Activated CD4-positive, alpha-beta T cell treated with anti-CD3 and anti-CD28 coated beads, Interleukin-2, Interleukin-6, amounts not matched to agents 100 ng/mL and 50 ng/mL, durations not matched to agents 16 hours and 8 hours (primary cell): ENCODE measurements at regions not wholly inside any gene's neighbourhood (a gene's known extent, or its start where the extent isn't known, plus 50 kb on each side); places are given as distances from the start of the nearest gene placed in this dataset.

Source experiments
- DNase-seq: peaks from one replicate; pipeline ENCODE4 v3.0.0-alpha.2; 2020

GRCh38 chr17:79500745-79501618 lies 109.9 kb downstream of the RBFOX3 start:
- no peak for DNase-seq

DNA sequence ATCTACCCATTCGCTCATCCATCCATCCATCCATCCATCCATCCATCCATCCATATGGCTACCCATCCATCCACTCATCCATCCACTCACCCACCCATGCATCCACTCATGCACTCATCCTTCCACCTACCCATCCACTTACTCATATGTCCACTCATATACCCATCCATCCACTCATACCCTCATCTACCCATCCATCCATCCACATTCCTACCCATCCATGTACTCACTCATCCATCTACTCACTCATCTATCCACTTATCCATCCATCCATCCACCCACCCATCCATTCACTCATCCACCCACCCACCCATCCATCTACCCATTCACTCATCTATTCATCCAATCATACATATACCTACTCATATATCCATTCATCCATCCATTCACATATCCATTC lies 112.0 kb downstream of the RBFOX3 start:
- no peak for DNase-seq

- no peak for DNase-seq
These were observed 113.0 kb downstream of the RBFOX3 start for GRCh38 chr17:79497777-79498348.

GRCh38 chr17:79496422-79497005 lies 114.3 kb downstream of the RBFOX3 start:
- DNase-seq, result no peak

- no peak for DNase-seq
These were observed 115.2 kb downstream of the RBFOX3 start for GRCh38 chr17:79495665-79496064.

GRCh38 chr17:79491006-79491405 lies 119.8 kb downstream of the RBFOX3 start:
- no peak for DNase-seq

- no peak for DNase-seq
These were observed 120.3 kb downstream of the RBFOX3 start for GRCh38 chr17:79490530-79490929.

DNA sequence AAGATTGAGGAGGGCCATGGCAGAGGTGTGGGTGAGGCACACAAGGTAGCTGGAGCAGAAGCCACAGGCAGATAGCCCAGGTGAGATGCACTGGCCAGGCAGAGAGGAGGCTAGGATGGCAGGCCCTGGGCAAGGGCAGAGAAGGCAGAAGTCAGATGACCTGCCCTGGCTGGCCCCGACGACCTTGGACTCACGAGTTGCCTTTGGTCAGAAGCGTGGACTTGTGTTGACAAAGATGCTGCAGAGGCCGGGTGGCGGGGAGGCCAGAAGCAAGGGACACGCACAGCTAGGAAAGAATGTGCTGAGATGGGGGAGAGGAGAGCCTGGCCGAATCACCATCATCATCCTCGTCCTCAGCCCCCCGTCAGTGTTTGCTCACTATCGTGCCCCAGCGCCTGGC lies 123.7 kb downstream of the RBFOX3 start:
- DNase-seq, result no peak

DNA sequence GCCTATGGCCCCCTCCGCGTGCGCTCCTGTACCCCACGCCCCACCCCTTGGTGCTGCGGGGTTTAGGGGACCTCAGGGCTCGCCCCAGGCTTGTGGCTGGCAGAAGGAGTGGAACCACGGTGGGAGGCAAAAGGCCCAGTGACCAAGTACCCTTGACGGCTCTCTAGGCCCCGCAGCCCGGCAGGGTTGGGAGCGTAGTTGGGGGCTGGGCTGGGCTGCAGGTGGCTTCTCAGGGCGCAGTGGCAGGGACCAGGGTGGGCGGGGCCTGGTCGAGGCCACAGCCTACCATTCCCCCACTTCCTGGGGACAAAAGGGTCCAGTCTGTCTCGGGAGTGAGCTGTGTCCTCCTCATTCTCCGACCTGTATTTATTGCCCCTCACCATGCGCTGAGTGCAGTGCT lies 124.9 kb downstream of the RBFOX3 start:
- DNase-seq, result no peak

GRCh38 chr17:79485419-79485985 lies 125.3 kb downstream of the RBFOX3 start:
- no peak for DNase-seq

- no peak for DNase-seq
These were observed 126.0 kb downstream of the RBFOX3 start for GRCh38 chr17:79484600-79485418.

DNA sequence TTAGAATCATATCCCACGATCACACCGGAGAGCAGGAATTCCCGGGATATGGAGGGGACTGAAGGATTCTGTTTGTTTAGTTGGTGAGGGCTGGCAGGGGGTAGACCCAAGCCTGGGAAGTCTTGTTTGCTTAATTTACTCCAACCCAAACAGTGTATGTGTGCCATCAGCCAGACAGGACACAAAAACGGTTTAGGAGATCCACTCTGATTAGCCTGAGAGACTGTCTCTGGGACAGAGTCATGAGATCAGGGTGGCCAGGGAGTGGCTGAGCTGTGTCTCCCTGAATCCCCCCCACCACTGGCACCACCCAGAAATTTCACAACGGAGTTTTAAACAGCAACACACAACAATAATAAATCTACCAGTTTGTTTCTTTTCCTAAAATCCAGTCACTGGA lies 127.0 kb downstream of the RBFOX3 start:
- no peak for DNase-seq

GRCh38 chr17:79482727-79483521 lies 127.9 kb downstream of the RBFOX3 start:
- no peak for DNase-seq

DNA sequence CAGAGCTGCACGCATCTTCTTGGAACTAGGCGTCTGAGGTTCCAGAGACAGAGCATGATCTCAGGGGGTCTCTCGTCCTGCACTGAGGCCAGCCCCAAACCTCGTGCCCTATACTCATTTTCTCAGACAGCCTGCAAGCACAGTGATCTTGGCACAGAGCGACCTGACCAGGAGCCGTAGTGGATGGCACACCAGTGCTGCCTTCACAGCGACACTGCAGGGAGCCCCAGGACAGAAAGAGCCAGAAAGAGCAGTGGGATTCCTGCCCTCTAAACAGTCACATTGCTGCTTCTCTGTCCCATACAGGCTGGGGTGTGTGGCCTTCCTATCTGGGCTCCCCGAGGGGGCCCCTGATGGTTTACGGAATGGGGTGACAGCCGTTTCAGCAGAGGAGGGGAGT lies 131.0 kb downstream of the RBFOX3 start:
- DNase-seq, result no peak

DNA sequence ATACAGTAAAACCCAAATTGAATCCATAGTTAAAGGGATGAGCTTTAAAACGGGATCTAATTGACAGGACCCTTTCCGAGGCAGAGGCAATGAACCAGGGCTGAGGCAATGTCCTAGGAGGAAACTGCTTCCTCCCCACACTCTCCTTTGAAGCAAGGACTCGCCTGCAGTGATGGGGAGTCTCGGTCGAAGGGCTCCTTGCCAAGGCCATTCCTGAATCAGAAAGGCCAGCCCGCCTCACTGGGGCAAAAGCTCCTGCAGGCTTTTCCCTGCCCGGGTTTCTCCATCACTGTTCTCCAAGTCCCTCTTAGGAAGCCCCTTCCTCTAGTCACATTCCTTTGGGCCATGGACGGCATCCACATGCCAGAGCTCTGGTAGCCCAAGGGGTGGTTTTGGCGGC lies 132.0 kb downstream of the RBFOX3 start:
- DNase-seq, result no peak

- no peak for DNase-seq
These were observed 132.8 kb downstream of the RBFOX3 start for GRCh38 chr17:79478051-79478461.

DNA sequence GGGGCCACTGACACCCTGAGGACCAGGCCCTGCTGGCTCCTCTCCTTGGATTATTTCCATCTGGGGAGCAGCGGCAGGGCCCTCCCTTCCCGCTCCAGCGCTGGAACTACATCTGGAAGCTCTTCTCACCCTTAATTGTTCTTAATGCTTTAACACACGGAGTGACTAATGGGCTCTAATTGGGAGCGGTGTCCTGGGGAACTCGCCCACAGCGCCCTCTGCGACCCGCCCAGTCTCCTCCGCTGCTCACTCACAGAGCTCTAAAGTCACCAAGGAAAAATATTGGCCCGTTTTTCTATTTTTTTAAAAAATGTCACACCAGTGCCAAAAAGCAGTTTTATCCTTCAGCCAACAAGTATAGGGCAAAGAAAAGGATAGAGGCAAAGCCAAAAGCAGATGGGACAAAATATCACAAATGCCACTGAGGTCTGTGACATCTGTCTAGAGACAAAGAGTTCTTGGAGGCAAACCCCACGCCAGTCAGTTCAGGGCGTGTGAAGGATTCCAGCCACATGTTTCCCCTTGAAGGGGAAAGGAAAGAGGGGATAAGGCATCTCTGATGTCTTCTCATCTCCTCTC lies 134.7 kb downstream of the RBFOX3 start:
- no peak for DNase-seq

- no peak for DNase-seq
These were observed 136.9 kb downstream of the RBFOX3 start for GRCh38 chr17:79473876-79474440.

DNA sequence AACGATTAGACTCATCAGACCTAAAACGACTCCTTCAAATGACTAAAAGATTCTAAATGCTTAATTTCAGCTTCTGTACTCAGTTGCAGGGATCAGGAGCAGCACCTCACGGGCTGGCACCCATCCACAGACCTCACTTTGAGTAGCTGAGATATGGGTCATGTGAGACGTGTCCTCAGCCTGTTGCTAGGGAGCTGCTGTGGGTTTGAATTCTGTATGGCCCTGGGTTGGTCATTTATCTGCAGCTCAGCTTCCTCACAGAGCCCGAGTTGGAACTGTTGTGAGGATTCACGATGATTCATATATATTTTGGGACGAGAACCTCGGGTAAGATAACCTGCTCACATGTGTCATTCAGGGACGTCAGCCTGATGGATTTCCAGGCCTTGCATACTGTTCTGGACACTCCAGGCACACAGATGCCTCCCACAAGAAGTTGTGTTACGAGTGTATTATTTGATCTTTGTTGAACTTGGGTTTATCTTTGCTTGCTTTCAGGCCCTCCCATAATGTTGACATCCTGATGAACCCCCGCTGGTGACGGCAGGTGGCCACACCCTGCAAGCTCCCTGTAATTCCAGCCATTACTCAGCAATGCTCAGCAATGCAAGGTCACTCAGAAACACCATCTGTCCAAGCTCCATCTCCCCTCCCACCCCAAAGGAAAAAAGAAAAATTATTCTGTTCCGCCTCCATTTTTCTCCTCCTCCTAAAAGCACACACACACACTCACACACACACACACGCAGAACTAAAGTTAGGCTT lies 137.6 kb downstream of the RBFOX3 start:
- DNase-seq, result no peak

DNA sequence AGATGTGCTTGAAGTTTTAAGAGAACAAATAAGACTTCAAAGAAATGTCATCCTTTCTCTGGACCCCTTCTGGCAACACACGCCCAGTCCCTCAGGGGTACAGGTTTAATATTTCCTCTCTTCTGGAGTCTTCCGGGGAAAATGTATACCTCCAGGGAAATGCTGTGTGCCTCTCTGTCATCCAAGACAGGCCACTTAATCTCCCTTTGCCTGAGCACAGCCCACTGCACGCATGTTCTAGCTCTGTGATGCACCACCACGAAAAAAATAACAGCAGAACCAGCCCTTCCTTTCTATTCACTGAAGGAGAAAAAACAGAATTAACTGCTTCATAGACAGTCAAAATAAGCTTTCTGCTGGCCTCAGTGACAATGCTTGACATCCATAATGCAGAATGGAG lies 140.1 kb downstream of the RBFOX3 start:
- DNase-seq, result no peak

DNA sequence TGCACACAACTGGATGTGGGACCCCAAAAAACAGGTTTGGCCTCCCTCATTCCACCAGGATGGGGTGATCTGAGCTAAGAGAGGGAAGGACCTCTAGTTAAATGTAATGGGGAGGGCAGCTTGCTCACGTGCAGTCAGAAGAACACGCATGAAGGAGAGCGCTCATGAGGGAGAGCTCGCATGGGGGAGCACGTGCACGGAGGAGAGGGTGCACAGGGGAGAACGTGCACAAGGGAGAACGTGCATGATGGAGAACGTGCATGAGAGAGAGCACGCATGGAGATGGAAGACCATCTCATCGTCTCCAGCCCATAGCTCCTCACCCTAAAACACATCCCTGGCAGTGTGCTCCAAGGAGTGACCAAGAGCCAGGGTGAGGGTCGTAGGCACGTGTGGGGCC lies 141.2 kb downstream of the RBFOX3 start:
- DNase-seq, result no peak
